ENCODE measurements at regions not wholly inside any gene's neighbourhood (a gene's known extent, or its start where the extent isn't known, plus 50 kb on each side); places are given as distances from the start of the nearest gene placed in this dataset.

GRCh38 chr11:71201936-71202597, 50.3 kb downstream of the SHANK2 start:
- DNase-seq (no peak), ATAC-seq (peak; percentile 48)
- Histone ChIP-seq H3K36me3 (ENCODE audit: low read depth) (no peaks in the 10 kb centered on the region), H3K9me3 (no peaks in the 10 kb centered on the region), H3K4me1 (ENCODE audit: low read depth) (no peaks in the 10 kb centered on the region), H3K4me3 (no peak overlapping the region)
- intact Hi-C loops (cut with DNase I, micrococcal nuclease), result no loop called here
- TF ChIP-seq, protein P1, sequence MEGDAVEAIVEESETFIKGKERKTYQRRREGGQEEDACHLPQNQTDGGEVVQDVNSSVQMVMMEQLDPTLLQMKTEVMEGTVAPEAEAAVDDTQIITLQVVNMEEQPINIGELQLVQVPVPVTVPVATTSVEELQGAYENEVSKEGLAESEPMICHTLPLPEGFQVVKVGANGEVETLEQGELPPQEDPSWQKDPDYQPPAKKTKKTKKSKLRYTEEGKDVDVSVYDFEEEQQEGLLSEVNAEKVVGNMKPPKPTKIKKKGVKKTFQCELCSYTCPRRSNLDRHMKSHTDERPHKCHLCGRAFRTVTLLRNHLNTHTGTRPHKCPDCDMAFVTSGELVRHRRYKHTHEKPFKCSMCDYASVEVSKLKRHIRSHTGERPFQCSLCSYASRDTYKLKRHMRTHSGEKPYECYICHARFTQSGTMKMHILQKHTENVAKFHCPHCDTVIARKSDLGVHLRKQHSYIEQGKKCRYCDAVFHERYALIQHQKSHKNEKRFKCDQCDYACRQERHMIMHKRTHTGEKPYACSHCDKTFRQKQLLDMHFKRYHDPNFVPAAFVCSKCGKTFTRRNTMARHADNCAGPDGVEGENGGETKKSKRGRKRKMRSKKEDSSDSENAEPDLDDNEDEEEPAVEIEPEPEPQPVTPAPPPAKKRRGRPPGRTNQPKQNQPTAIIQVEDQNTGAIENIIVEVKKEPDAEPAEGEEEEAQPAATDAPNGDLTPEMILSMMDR (IDR thresholded peaks at IDR 0.05), result no peak

GRCh38 chr11:71201231-71201630, 51.1 kb downstream of the SHANK2 start:
- H3K4me3 ChIP-seq, result no peak overlapping the region
- TF ChIP-seq, protein P1 (IDR thresholded peaks at IDR 0.05), result no peak
- intact Hi-C loops (cut with DNase I, micrococcal nuclease), result no loop called here
- H3K36me3 ChIP-seq (ENCODE audit: low read depth), result no peaks in the 10 kb centered on the region
- no peaks in the 10 kb centered on the region for H3K4me1 ChIP-seq (ENCODE audit: low read depth)
- ATAC-seq (no peak), DNase-seq (no peak)
- H3K9me3 ChIP-seq, result no peaks in the 10 kb centered on the region

DNA sequence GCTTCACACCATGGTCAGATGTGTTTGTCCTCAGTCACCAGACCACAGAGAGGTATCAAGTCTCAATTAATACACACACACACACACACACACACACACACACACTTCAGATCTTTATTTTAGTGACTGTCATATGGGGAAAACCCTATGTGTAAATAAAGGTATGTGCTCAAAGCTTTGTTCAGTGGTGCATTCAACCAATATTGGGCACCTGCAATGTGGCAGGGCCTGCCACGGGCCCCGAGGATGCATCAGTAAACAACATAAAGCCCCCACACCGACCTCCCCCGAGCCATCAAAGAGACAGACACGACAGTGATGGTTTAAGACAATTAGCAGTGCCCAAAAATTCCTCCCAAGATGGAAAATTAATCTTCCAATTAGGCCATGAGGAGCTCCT, 51.6 kb downstream of the SHANK2 start:
- TF ChIP-seq, protein P1 (IDR thresholded peaks at IDR 0.05), result no peak
- no peaks in the 10 kb centered on the region for H3K36me3 ChIP-seq (ENCODE audit: low read depth)
- ATAC-seq (no peak), DNase-seq (no peak)
- no peaks in the 10 kb centered on the region for H3K4me1 ChIP-seq (ENCODE audit: low read depth)
- no peak overlapping the region for H3K4me3 ChIP-seq
- H3K9me3 ChIP-seq, result no peaks in the 10 kb centered on the region
- intact Hi-C loops (cut with DNase I, micrococcal nuclease), result no loop called here

GRCh38 chr11:71200172-71200716, 52.1 kb downstream of the SHANK2 start:
- Histone ChIP-seq H3K36me3 (ENCODE audit: low read depth) (no peaks in the 10 kb centered on the region), H3K4me3 (no peak overlapping the region), H3K4me1 (ENCODE audit: low read depth) (no peaks in the 10 kb centered on the region), H3K9me3 (no peaks in the 10 kb centered on the region)
- TF ChIP-seq, protein P1 (IDR thresholded peaks at IDR 0.05), result no peak
- DNase-seq, result no peak
- intact Hi-C loops (cut with DNase I, micrococcal nuclease), result no loop called here
- no peak for ATAC-seq

DNA sequence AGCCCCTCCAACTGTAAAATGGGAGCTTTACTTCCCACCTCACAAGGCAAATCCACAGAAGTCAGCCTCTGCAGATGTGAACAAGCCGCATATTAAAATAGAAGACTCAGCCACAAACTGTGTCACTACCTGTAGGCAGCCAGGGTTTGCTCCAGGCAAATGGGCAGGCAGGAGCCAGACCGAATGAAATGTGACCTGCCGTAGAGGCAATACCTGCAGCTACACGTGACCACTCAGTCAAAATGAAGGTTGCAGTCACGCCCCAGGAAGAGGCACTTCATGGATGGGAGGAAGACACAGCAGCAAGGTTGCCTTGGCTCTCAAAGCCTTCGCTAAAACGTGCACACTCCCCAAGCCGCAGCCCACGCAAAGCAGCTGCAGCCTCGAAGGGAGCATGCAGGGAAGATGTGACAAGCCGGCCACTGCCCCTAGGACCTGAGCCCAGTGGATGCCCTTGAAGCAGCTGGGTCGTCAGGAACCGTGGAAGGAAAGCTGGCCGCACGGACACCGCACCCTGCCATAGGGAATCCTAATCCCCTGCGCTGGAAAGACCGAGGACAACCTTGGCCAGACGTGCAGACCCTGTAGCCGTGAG, 53.1 kb downstream of the SHANK2 start:
- H3K9me3 ChIP-seq, result no peaks in the 10 kb centered on the region
- ATAC-seq, result no peak
- H3K4me3 ChIP-seq, result no peak overlapping the region
- no peaks in the 10 kb centered on the region for H3K4me1 ChIP-seq (ENCODE audit: low read depth)
- no peak for DNase-seq
- TF ChIP-seq, protein P1 (IDR thresholded peaks at IDR 0.05), result no peak
- intact Hi-C loops (cut with DNase I, micrococcal nuclease), result no loop called here
- H3K36me3 ChIP-seq (ENCODE audit: low read depth), result no peaks in the 10 kb centered on the region

Data from mucosa of descending colon (tissue), 3 donors.